ENCODE measurements at regions not wholly inside any gene's neighbourhood (a gene's known extent, or its start where the extent isn't known, plus 50 kb on each side); places are given as distances from the start of the nearest gene placed in this dataset.

GRCh38 chr14:38129705-38130104 lies 78.0 kb upstream of the SSTR1 start:
- TF ChIP-seq CTCF (IDR thresholded peaks at IDR 0.05; ENCODE audit: insufficient read depth, low read length, poor library complexity, severe bottlenecking), result no peak
- Histone ChIP-seq H3K4me3 (ENCODE audit: low read depth, low read length) (no peak overlapping the region), H3K36me3 (ENCODE audit: control insufficient read depth, insufficient read depth, low read length) (no peaks in the 10 kb centered on the region), H3K27me3 (ENCODE audit: control insufficient read depth, insufficient read depth, low read length) (no peaks in the 10 kb centered on the region)
- DNase-seq (ENCODE audit: low read depth), result no peak

- no peak for DNase-seq (ENCODE audit: low read depth)
- H3K36me3 ChIP-seq (ENCODE audit: control insufficient read depth, insufficient read depth, low read length), result no peaks in the 10 kb centered on the region
- no peak for TF ChIP-seq CTCF (IDR thresholded peaks at IDR 0.05; ENCODE audit: insufficient read depth, low read length, poor library complexity, severe bottlenecking)
- no peaks in the 10 kb centered on the region for H3K27me3 ChIP-seq (ENCODE audit: control insufficient read depth, insufficient read depth, low read length)
- H3K4me3 ChIP-seq (ENCODE audit: low read depth, low read length), result no peak overlapping the region
Observed at GRCh38 chr14:38134416-38135030, 73.2 kb upstream of the SSTR1 start.

- no peaks in the 10 kb centered on the region for H3K36me3 ChIP-seq (ENCODE audit: control insufficient read depth, insufficient read depth, low read length)
- DNase-seq (ENCODE audit: low read depth), result no peak
- TF ChIP-seq CTCF (IDR thresholded peaks at IDR 0.05; ENCODE audit: insufficient read depth, low read length, poor library complexity, severe bottlenecking), result no peak
- H3K4me3 ChIP-seq (ENCODE audit: low read depth, low read length), result no peak overlapping the region
- H3K27me3 ChIP-seq (ENCODE audit: control insufficient read depth, insufficient read depth, low read length), result no peaks in the 10 kb centered on the region
Observed at GRCh38 chr14:38135106-38135867, 72.4 kb upstream of the SSTR1 start.

- no peak for TF ChIP-seq CTCF (IDR thresholded peaks at IDR 0.05; ENCODE audit: insufficient read depth, low read length, poor library complexity, severe bottlenecking)
- no peaks in the 10 kb centered on the region for H3K27me3 ChIP-seq (ENCODE audit: control insufficient read depth, insufficient read depth, low read length)
- H3K36me3 ChIP-seq (ENCODE audit: control insufficient read depth, insufficient read depth, low read length), result no peaks in the 10 kb centered on the region
- no peak overlapping the region for H3K4me3 ChIP-seq (ENCODE audit: low read depth, low read length)
- no peak for DNase-seq (ENCODE audit: low read depth)
Observed at GRCh38 chr14:38137005-38137404, 70.7 kb upstream of the SSTR1 start.

GRCh38 chr14:38138473-38139138 lies 69.1 kb upstream of the SSTR1 start:
- no peak for TF ChIP-seq CTCF (IDR thresholded peaks at IDR 0.05; ENCODE audit: insufficient read depth, low read length, poor library complexity, severe bottlenecking)
- no peak overlapping the region for H3K4me3 ChIP-seq (ENCODE audit: low read depth, low read length)
- H3K27me3 ChIP-seq (ENCODE audit: control insufficient read depth, insufficient read depth, low read length), result no peaks in the 10 kb centered on the region
- DNase-seq (ENCODE audit: low read depth), result no peak
- no peaks in the 10 kb centered on the region for H3K36me3 ChIP-seq (ENCODE audit: control insufficient read depth, insufficient read depth, low read length)

Data from kidney epithelial cell (primary cell).